WTC11 (cell line): ENCODE measurements at regions not wholly inside any gene's neighbourhood (a gene's known extent, or its start where the extent isn't known, plus 50 kb on each side); places are given as distances from the start of the nearest gene placed in this dataset.

Experiments
- ATAC-seq: fragments of 200-7000 bp; cut with Tn5 transposase; 2 replicates; pipeline ENCODE4 v1.10.0; 2021; ENCODE audit warnings: mild to moderate bottlenecking, moderate library complexity
- CTCF ChIA-PET: fragments of 300-600 bp; sonication (Branson Sonifier 250); formaldehyde crosslinking; loops from one replicate; lab custom pipeline; 2021; ENCODE audit warnings: antibody characterized with exemption; lab: Charles Lee
- POLR2A ChIA-PET: fragments of 350-600 bp; sonication (Branson Sonifier 250); formaldehyde crosslinking; loops from one replicate; lab custom pipeline; 2021; ENCODE audit warnings: antibody characterized with exemption; lab: Charles Lee
- DNase-seq: peaks from one replicate; pipeline ENCODE4 v3.0.0; 2021; ENCODE audit warnings: low spot score
- H3K27ac Mint-ChIP-seq: 2 replicates; pipeline ENCODE4 v1.8.0; 2021; ENCODE audit warnings: mixed read lengths
- H3K27me3 Mint-ChIP-seq: 2 replicates; pipeline ENCODE4 v1.8.0; 2021; ENCODE audit warnings: low read depth, mild to moderate bottlenecking, moderate library complexity, mixed read lengths
- H3K36me3 Mint-ChIP-seq: 2 replicates; pipeline ENCODE4 v1.8.0; 2021; ENCODE audit warnings: mixed read lengths
- H3K4me1 Mint-ChIP-seq: 2 replicates; pipeline ENCODE4 v1.8.0; 2022; ENCODE audit warnings: mixed read lengths
- H3K4me3 Mint-ChIP-seq: 2 replicates; pipeline ENCODE4 v1.8.0; 2021; ENCODE audit warnings: mild to moderate bottlenecking, moderate library complexity, mixed read lengths
- H3K9me3 Mint-ChIP-seq: 2 replicates; pipeline ENCODE4 v1.8.0; 2021; ENCODE audit warnings: mixed read lengths
- CBFB ChIP-seq: sonication (generic); formaldehyde crosslinking; IDR thresholded peaks from 2 replicates; pipeline ENCODE4 v1.8.1; 2022; ENCODE audit warnings: mild to moderate bottlenecking, low read depth, missing genetic modification reagents
- CREB1 ChIP-seq: sonication (generic); formaldehyde crosslinking; IDR thresholded peaks from 2 replicates; pipeline ENCODE4 v1.8.0; 2023; ENCODE audit warnings: mild to moderate bottlenecking, missing genetic modification reagents
- ETV6 ChIP-seq: sonication (generic); formaldehyde crosslinking; IDR thresholded peaks from 2 replicates; pipeline ENCODE4 v1.8.1; 2022; ENCODE audit warnings: mild to moderate bottlenecking, missing genetic modification reagents
- FOXJ3 ChIP-seq: sonication (generic); formaldehyde crosslinking; IDR thresholded peaks from 2 replicates; pipeline ENCODE4 v1.9.0; 2021; ENCODE audit warnings: missing genetic modification reagents, mild to moderate bottlenecking, borderline replicate concordance
- HMGXB4 ChIP-seq: sonication (generic); formaldehyde crosslinking; IDR thresholded peaks from 2 replicates; pipeline ENCODE4 v1.8.1; 2023; ENCODE audit warnings: mild to moderate bottlenecking, moderate library complexity, missing genetic modification reagents
- NFE2L1 ChIP-seq: sonication (generic); formaldehyde crosslinking; IDR thresholded peaks from 2 replicates; pipeline ENCODE4 v1.8.1; 2023; ENCODE audit warnings: missing genetic modification reagents
- NR3C1 ChIP-seq: sonication (generic); formaldehyde crosslinking; conservative IDR thresholded peaks from 2 replicates; pipeline ENCODE4 v1.8.1; 2023; ENCODE audit warnings: low read depth, mild to moderate bottlenecking, missing genetic modification reagents
- PRDM15 ChIP-seq: sonication (generic); formaldehyde crosslinking; IDR thresholded peaks from 2 replicates; pipeline ENCODE4 v1.8.0; 2022; ENCODE audit warnings: missing genetic modification reagents
- STAT6 ChIP-seq: sonication (generic); formaldehyde crosslinking; conservative IDR thresholded peaks from 2 replicates; pipeline ENCODE4 v1.8.1; 2023; ENCODE audit warnings: mild to moderate bottlenecking, low read depth, missing genetic modification reagents, moderate library complexity
- TEAD1 ChIP-seq: sonication (generic); formaldehyde crosslinking; IDR thresholded peaks from 2 replicates; pipeline ENCODE4 v1.8.0; 2022; ENCODE audit warnings: mild to moderate bottlenecking, missing genetic modification reagents
- USF1 ChIP-seq: sonication (generic); formaldehyde crosslinking; IDR thresholded peaks from 2 replicates; pipeline ENCODE4 v1.8.0; 2022; ENCODE audit warnings: mild to moderate bottlenecking, missing genetic modification reagents
- ZNF317 ChIP-seq: sonication (generic); formaldehyde crosslinking; IDR thresholded peaks from 2 replicates; pipeline ENCODE4 v1.8.1; 2023; ENCODE audit warnings: low read depth, mild to moderate bottlenecking, moderate library complexity, missing genetic modification reagents, borderline replicate concordance
- TF ChIP-seq, protein P1 (sequence below): sonication (generic); formaldehyde crosslinking; IDR thresholded peaks from 2 replicates; pipeline ENCODE4 v1.8.1; 2022; ENCODE audit warnings: mild to moderate bottlenecking, moderate library complexity, missing genetic modification reagents

DNA sequence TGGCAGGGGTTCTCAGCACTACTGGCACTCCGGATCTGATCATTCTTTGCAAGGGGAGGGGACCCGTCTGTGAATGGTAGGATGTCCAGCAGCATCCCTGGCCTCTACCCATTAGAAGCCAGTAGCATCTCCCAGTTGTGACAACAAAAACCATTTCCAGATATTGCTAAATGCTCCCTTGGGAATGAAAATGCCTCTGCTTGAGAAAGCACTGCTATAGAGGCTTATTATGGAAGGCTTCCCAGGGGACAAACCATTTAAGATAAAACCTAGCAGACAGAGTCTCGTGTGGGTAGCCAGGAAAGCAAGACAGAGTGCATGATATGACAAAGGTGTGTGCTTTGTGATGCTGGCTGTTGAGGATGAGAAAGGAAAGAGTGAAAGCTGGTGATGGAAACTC lies 273.7 kb downstream of the TMX3 start (continued):
- TF ChIP-seq USF1 (CRISPR knock-in tag) (no peak), PRDM15 (CRISPR knock-in tag) (no peak), STAT6 (CRISPR knock-in tag) (no peak), CREB1 (CRISPR knock-in tag) (no peak), TEAD1 (CRISPR knock-in tag) (no peak), CBFB (CRISPR knock-in tag) (no peak)

DNA sequence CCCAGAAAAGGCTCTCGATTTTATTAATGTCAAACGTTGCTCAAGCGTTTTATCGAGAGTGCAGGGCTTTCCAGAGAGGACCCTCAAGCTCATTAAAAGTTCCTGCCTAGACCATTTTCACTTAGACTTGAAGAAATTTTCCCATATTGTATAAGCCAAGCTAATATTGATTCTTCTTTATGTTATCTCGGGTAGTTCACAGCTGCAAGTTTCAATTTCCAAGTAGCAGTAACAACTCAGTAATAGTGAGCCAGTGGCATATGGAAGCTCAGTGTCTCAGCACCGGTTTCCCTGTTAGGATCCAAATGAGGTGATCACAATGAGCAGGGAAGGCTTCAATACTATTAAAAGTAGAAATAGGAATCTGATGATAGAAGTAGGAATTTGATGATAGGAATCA lies 274.5 kb downstream of the TMX3 start:
- no peaks in the 10 kb centered on the region for H3K27me3 Mint-ChIP-seq
- H3K36me3 Mint-ChIP-seq = peaks cover 8% of the 10 kb centered on the region
- TF ChIP-seq, protein P1, sequence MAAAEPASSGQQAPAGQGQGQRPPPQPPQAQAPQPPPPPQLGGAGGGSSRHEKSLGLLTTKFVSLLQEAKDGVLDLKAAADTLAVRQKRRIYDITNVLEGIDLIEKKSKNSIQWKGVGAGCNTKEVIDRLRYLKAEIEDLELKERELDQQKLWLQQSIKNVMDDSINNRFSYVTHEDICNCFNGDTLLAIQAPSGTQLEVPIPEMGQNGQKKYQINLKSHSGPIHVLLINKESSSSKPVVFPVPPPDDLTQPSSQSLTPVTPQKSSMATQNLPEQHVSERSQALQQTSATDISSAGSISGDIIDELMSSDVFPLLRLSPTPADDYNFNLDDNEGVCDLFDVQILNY (CRISPR knock-in tag) = no peak
- no peak for TF ChIP-seq NFE2L1
- TF ChIP-seq ETV6 (CRISPR knock-in tag) = no peak
- no peak for TF ChIP-seq NR3C1 (CRISPR knock-in tag)
- TF ChIP-seq ZNF317 (CRISPR knock-in tag) = no peak
- TF ChIP-seq FOXJ3 = no peak
- TF ChIP-seq STAT6 (CRISPR knock-in tag) = no peak
- TF ChIP-seq HMGXB4 (CRISPR knock-in tag) = no peak
- no peak overlapping the region for H3K4me3 Mint-ChIP-seq
- ATAC-seq (no peak), DNase-seq (no peak)
- H3K27ac Mint-ChIP-seq = no peak overlapping the region
- POLR2A ChIA-PET = no interaction called here
- peaks cover 20% of the 10 kb centered on the region for H3K4me1 Mint-ChIP-seq
- CTCF ChIA-PET = no interaction called here
- H3K9me3 Mint-ChIP-seq = peaks cover 18% of the 10 kb centered on the region
